HG03460 (cell line): ENCODE measurements at regions not wholly inside any gene's neighbourhood (a gene's known extent, or its start where the extent isn't known, plus 50 kb on each side); places are given as distances from the start of the nearest gene placed in this dataset.

Experiments used
- ATAC-seq: cut with Tn5 transposase; IDR thresholded peaks from one replicate; pipeline ENCODE4 v1.9.1; 2021; ENCODE audit not compliant: unreplicated experiment

- no peak for ATAC-seq
These were observed 249.2 kb upstream of the GPRIN3 start for GRCh38 chr4:89556601-89557305.

GRCh38 chr4:89551191-89551590 is 243.6 kb upstream of the GPRIN3 start:
- no peak for ATAC-seq

GRCh38 chr4:89549907-89550306 is 242.3 kb upstream of the GPRIN3 start:
- no peak for ATAC-seq

- no peak for ATAC-seq
These were observed 237.7 kb upstream of the GPRIN3 start for GRCh38 chr4:89545315-89545714.

- no peak for ATAC-seq
These were observed 234.4 kb upstream of the GPRIN3 start for GRCh38 chr4:89541998-89542397.

- ATAC-seq = no peak
These were observed 232.5 kb upstream of the GPRIN3 start for GRCh38 chr4:89539797-89540711.

- no peak for ATAC-seq
These were observed 231.8 kb upstream of the GPRIN3 start for GRCh38 chr4:89539374-89539773.

GRCh38 chr4:89538886-89539285 is 231.3 kb upstream of the GPRIN3 start:
- no peak for ATAC-seq

- ATAC-seq = no peak
These were observed 230.6 kb upstream of the GPRIN3 start for GRCh38 chr4:89538171-89538570.

GRCh38 chr4:89537281-89537680 is 229.7 kb upstream of the GPRIN3 start:
- ATAC-seq = no peak

- no peak for ATAC-seq
These were observed 227.7 kb upstream of the GPRIN3 start for GRCh38 chr4:89535251-89535650.

- no peak for ATAC-seq
These were observed 226.8 kb upstream of the GPRIN3 start for GRCh38 chr4:89534356-89534755.

GRCh38 chr4:89531932-89532640 is 224.5 kb upstream of the GPRIN3 start:
- no peak for ATAC-seq

- no peak for ATAC-seq
These were observed 221.0 kb upstream of the GPRIN3 start for GRCh38 chr4:89528526-89529133.

GRCh38 chr4:89521826-89522225 is 214.2 kb upstream of the GPRIN3 start:
- ATAC-seq = no peak

- ATAC-seq = no peak
These were observed 212.2 kb upstream of the GPRIN3 start for GRCh38 chr4:89519771-89520320.

GRCh38 chr4:89518259-89518658 is 210.7 kb upstream of the GPRIN3 start:
- no peak for ATAC-seq

- ATAC-seq = no peak
These were observed 207.2 kb upstream of the GPRIN3 start for GRCh38 chr4:89514811-89515210.

GRCh38 chr4:89511776-89512175 is 204.2 kb upstream of the GPRIN3 start:
- no peak for ATAC-seq

GRCh38 chr4:89509708-89510281 is 202.2 kb upstream of the GPRIN3 start:
- peak; percentile 99 for ATAC-seq
